WTC11 (cell line): ENCODE measurements at regions not wholly inside any gene's neighbourhood (a gene's known extent, or its start where the extent isn't known, plus 50 kb on each side); places are given as distances from the start of the nearest gene placed in this dataset.

Source experiments
- ATAC-seq: fragments of 200-7000 bp; cut with Tn5 transposase; 2 replicates; pipeline ENCODE4 v1.10.0; 2021; ENCODE audit warnings: mild to moderate bottlenecking, moderate library complexity
- CTCF ChIA-PET: fragments of 300-600 bp; sonication (Branson Sonifier 250); formaldehyde crosslinking; loops from one replicate; lab custom pipeline; 2021; ENCODE audit warnings: antibody characterized with exemption; lab: Charles Lee
- POLR2A ChIA-PET: fragments of 350-600 bp; sonication (Branson Sonifier 250); formaldehyde crosslinking; loops from one replicate; lab custom pipeline; 2021; ENCODE audit warnings: antibody characterized with exemption; lab: Charles Lee
- DNase-seq: peaks from one replicate; pipeline ENCODE4 v3.0.0; 2021; ENCODE audit warnings: low spot score
- H3K27ac Mint-ChIP-seq: 2 replicates; pipeline ENCODE4 v1.8.0; 2021; ENCODE audit warnings: mixed read lengths
- H3K27me3 Mint-ChIP-seq: 2 replicates; pipeline ENCODE4 v1.8.0; 2021; ENCODE audit warnings: low read depth, mild to moderate bottlenecking, moderate library complexity, mixed read lengths
- H3K36me3 Mint-ChIP-seq: 2 replicates; pipeline ENCODE4 v1.8.0; 2021; ENCODE audit warnings: mixed read lengths
- H3K4me1 Mint-ChIP-seq: 2 replicates; pipeline ENCODE4 v1.8.0; 2022; ENCODE audit warnings: mixed read lengths
- H3K4me3 Mint-ChIP-seq: 2 replicates; pipeline ENCODE4 v1.8.0; 2021; ENCODE audit warnings: mild to moderate bottlenecking, moderate library complexity, mixed read lengths
- H3K9me3 Mint-ChIP-seq: 2 replicates; pipeline ENCODE4 v1.8.0; 2021; ENCODE audit warnings: mixed read lengths
- CBFB ChIP-seq: sonication (generic); formaldehyde crosslinking; IDR thresholded peaks from 2 replicates; pipeline ENCODE4 v1.8.1; 2022; ENCODE audit warnings: mild to moderate bottlenecking, low read depth, missing genetic modification reagents
- CREB1 ChIP-seq: sonication (generic); formaldehyde crosslinking; IDR thresholded peaks from 2 replicates; pipeline ENCODE4 v1.8.0; 2023; ENCODE audit warnings: mild to moderate bottlenecking, missing genetic modification reagents
- CREM ChIP-seq: sonication (generic); formaldehyde crosslinking; IDR thresholded peaks from 2 replicates; pipeline ENCODE4 v1.8.1; 2022; ENCODE audit warnings: mild to moderate bottlenecking, missing genetic modification reagents, moderate library complexity
- ELF4 ChIP-seq: sonication (generic); formaldehyde crosslinking; IDR thresholded peaks from 2 replicates; pipeline ENCODE4 v1.8.1; 2022; ENCODE audit warnings: low read depth, mild to moderate bottlenecking, moderate library complexity, missing genetic modification reagents
- EMX1 ChIP-seq: fragments of 250-450 bp; sonication (Bioruptor Pico); IDR thresholded peaks from 2 replicates; pipeline ENCODE4 v1.8.0; 2021; ENCODE audit warnings: mild to moderate bottlenecking
- FOXP1 ChIP-seq: sonication (generic); formaldehyde crosslinking; IDR thresholded peaks from 2 replicates; pipeline ENCODE4 v1.8.0; 2022; ENCODE audit warnings: missing genetic modification reagents, mild to moderate bottlenecking, moderate library complexity, borderline replicate concordance
- GRHL2 ChIP-seq: fragments of 250-450 bp; sonication (Bioruptor Pico); IDR thresholded peaks from 2 replicates; pipeline ENCODE4 v1.8.0; 2022; ENCODE audit warnings: mild to moderate bottlenecking, moderate library complexity; ENCODE audit not compliant: insufficient replicate concordance, severe bottlenecking
- JUN ChIP-seq: sonication (generic); formaldehyde crosslinking; IDR thresholded peaks from 2 replicates; pipeline ENCODE4 v1.8.0; 2023; ENCODE audit warnings: mild to moderate bottlenecking, missing genetic modification reagents
- KAT7 ChIP-seq: sonication (generic); formaldehyde crosslinking; IDR thresholded peaks from 2 replicates; pipeline ENCODE4 v1.8.1; 2023; ENCODE audit warnings: missing genetic modification reagents, mild to moderate bottlenecking, borderline replicate concordance
- NFE2L1 ChIP-seq: sonication (generic); formaldehyde crosslinking; IDR thresholded peaks from 2 replicates; pipeline ENCODE4 v1.8.1; 2023; ENCODE audit warnings: missing genetic modification reagents
- NR2C2 ChIP-seq: sonication (generic); formaldehyde crosslinking; IDR thresholded peaks from 2 replicates; pipeline ENCODE4 v1.8.0; 2022; ENCODE audit warnings: mild to moderate bottlenecking, missing genetic modification reagents
- NR3C1 ChIP-seq: sonication (generic); formaldehyde crosslinking; conservative IDR thresholded peaks from 2 replicates; pipeline ENCODE4 v1.8.1; 2023; ENCODE audit warnings: low read depth, mild to moderate bottlenecking, missing genetic modification reagents
- OVOL2 ChIP-seq: fragments of 250-450 bp; sonication (Bioruptor Pico); IDR thresholded peaks from 2 replicates; pipeline ENCODE4 v1.9.0; 2021; ENCODE audit warnings: mild to moderate bottlenecking, borderline replicate concordance
- SOX15 ChIP-seq: fragments of 250-450 bp; sonication (Bioruptor Pico); IDR thresholded peaks from 2 replicates; pipeline ENCODE4 v1.9.0; 2021; ENCODE audit warnings: mild to moderate bottlenecking
- SP1 ChIP-seq: sonication (generic); formaldehyde crosslinking; conservative IDR thresholded peaks from 2 replicates; pipeline ENCODE4 v1.8.1; 2022; ENCODE audit warnings: missing genetic modification reagents
- TEAD4 ChIP-seq: sonication (generic); formaldehyde crosslinking; IDR thresholded peaks from 2 replicates; pipeline ENCODE4 v1.8.0; 2022; ENCODE audit warnings: mild to moderate bottlenecking, missing genetic modification reagents
- ZNF219 ChIP-seq: sonication (generic); formaldehyde crosslinking; IDR thresholded peaks from 2 replicates; pipeline ENCODE4 v1.8.0; 2023; ENCODE audit warnings: missing genetic modification reagents, mild to moderate bottlenecking, borderline replicate concordance
- ZNF232 ChIP-seq: sonication (generic); formaldehyde crosslinking; IDR thresholded peaks from 2 replicates; pipeline ENCODE4 v1.8.0; 2022; ENCODE audit warnings: mild to moderate bottlenecking, missing genetic modification reagents
- ZNF317 ChIP-seq: sonication (generic); formaldehyde crosslinking; IDR thresholded peaks from 2 replicates; pipeline ENCODE4 v1.8.1; 2023; ENCODE audit warnings: low read depth, mild to moderate bottlenecking, moderate library complexity, missing genetic modification reagents, borderline replicate concordance
- ZNF423 ChIP-seq: fragments of 250-450 bp; sonication (Bioruptor Pico); IDR thresholded peaks from 2 replicates; pipeline ENCODE4 v2.1.2; 2022; ENCODE audit warnings: mild to moderate bottlenecking, moderate library complexity
- ZNF671 ChIP-seq: fragments of 250-450 bp; sonication (Bioruptor Pico); IDR thresholded peaks from 2 replicates; pipeline ENCODE4 v1.8.0; 2021; ENCODE audit warnings: mild to moderate bottlenecking
- TF ChIP-seq, protein P1 (sequence below): sonication (generic); formaldehyde crosslinking; IDR thresholded peaks from 2 replicates; pipeline ENCODE4 v1.8.1; 2023; ENCODE audit warnings: mild to moderate bottlenecking, missing genetic modification reagents, moderate library complexity
- TF ChIP-seq, protein P2 (sequence below): fragments of 250-450 bp; sonication (Bioruptor Pico); IDR thresholded peaks from 2 replicates; pipeline ENCODE4 v1.8.0; 2021; ENCODE audit warnings: mild to moderate bottlenecking
- TF ChIP-seq, protein P3 (sequence below): sonication (generic); formaldehyde crosslinking; IDR thresholded peaks from 2 replicates; pipeline ENCODE4 v1.8.1; 2022; ENCODE audit warnings: mild to moderate bottlenecking, missing genetic modification reagents, moderate library complexity, borderline replicate concordance
- TF ChIP-seq, protein P4 (sequence below): sonication (generic); formaldehyde crosslinking; IDR thresholded peaks from 2 replicates; pipeline ENCODE4 v1.8.0; 2022; ENCODE audit warnings: mild to moderate bottlenecking, missing genetic modification reagents
- TF ChIP-seq, protein P5 (sequence below): sonication (generic); formaldehyde crosslinking; IDR thresholded peaks from 2 replicates; pipeline ENCODE4 v1.8.0; 2022; ENCODE audit warnings: mild to moderate bottlenecking, missing genetic modification reagents
- TF ChIP-seq, protein P6 (sequence below): sonication (generic); formaldehyde crosslinking; IDR thresholded peaks from 2 replicates; pipeline ENCODE4 v1.8.1; 2022; ENCODE audit warnings: low read depth, mild to moderate bottlenecking, moderate library complexity, missing genetic modification reagents, borderline replicate concordance

DNA sequence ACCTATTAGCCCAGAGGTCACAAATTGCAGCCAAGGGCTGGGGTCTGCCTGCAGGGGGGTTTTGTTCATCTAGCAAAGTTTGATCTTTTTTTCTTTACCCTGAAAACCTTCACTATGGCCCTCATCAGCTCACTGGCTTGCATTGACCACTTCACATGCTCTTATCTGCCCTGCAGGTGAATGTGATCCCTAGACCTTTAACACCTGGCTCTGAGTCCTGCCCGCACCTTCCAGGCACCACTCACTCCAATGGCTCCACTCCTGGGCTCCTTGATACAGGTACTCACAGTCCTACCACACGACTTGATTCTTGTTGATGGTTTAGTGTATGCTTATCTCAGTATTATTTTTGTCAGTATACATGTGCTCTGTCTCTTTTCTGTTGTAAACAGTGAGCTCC, 92.5 kb downstream of the FEM1C start:
- Mint-ChIP-seq H3K27ac (no peak overlapping the region), H3K27me3 (no peaks in the 10 kb centered on the region; the same call in 1 of the 2 replicates), H3K4me1 (peaks cover 7% of the 10 kb centered on the region), H3K36me3 (no peaks in the 10 kb centered on the region), H3K9me3 (peaks cover 10% of the 10 kb centered on the region), H3K4me3 (no peak overlapping the region)
- ATAC-seq = no peak; the same call in 1 of the 2 replicates
- POLR2A ChIA-PET = no interaction called here
- no peak for DNase-seq
- TF ChIP-seq, protein P1, sequence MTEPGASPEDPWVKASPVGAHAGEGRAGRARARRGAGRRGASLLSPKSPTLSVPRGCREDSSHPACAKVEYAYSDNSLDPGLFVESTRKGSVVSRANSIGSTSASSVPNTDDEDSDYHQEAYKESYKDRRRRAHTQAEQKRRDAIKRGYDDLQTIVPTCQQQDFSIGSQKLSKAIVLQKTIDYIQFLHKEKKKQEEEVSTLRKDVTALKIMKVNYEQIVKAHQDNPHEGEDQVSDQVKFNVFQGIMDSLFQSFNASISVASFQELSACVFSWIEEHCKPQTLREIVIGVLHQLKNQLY (CRISPR knock-in tag) = no peak
- TF ChIP-seq, protein P2, sequence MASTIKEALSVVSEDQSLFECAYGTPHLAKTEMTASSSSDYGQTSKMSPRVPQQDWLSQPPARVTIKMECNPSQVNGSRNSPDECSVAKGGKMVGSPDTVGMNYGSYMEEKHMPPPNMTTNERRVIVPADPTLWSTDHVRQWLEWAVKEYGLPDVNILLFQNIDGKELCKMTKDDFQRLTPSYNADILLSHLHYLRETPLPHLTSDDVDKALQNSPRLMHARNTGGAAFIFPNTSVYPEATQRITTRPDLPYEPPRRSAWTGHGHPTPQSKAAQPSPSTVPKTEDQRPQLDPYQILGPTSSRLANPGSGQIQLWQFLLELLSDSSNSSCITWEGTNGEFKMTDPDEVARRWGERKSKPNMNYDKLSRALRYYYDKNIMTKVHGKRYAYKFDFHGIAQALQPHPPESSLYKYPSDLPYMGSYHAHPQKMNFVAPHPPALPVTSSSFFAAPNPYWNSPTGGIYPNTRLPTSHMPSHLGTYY (CRISPR knock-in tag) = no peak
- TF ChIP-seq ZNF423 (CRISPR knock-in tag) (no peak), SOX15 (CRISPR knock-in tag) (no peak), TEAD4 (CRISPR knock-in tag) (no peak), NR2C2 (CRISPR knock-in tag) (no peak), ZNF671 (CRISPR knock-in tag) (no peak), CREB1 (CRISPR knock-in tag) (no peak), KAT7 (CRISPR knock-in tag) (no peak), JUN (CRISPR knock-in tag) (no peak), ZNF232 (CRISPR knock-in tag) (no peak), SP1 (CRISPR knock-in tag) (no peak), CREM (CRISPR knock-in tag) (no peak)
- TF ChIP-seq, protein P3, sequence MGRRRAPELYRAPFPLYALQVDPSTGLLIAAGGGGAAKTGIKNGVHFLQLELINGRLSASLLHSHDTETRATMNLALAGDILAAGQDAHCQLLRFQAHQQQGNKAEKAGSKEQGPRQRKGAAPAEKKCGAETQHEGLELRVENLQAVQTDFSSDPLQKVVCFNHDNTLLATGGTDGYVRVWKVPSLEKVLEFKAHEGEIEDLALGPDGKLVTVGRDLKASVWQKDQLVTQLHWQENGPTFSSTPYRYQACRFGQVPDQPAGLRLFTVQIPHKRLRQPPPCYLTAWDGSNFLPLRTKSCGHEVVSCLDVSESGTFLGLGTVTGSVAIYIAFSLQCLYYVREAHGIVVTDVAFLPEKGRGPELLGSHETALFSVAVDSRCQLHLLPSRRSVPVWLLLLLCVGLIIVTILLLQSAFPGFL (CRISPR knock-in tag) = no peak
- TF ChIP-seq, protein P4, sequence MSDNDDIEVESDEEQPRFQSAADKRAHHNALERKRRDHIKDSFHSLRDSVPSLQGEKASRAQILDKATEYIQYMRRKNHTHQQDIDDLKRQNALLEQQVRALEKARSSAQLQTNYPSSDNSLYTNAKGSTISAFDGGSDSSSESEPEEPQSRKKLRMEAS (CRISPR knock-in tag) = no peak
- CTCF ChIA-PET = no interaction called here

DNA sequence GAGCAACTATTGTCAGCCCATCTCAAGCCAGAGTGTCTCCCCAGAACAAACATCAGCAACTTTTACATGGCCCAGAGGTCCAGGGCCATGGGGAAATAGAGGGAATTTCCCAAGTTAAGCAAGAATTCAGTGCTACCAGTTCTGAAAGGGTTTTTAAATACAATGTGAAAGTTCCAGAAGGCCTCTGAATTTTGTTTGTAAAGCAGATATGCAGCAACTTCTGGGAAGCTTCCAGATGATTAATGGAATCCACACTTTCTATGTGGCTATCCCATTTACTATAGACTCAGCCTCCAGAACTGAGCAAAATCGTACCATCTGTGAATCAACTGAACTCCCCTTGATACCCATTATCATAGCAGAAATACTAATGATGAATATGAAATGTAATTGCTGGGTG, 93.8 kb downstream of the FEM1C start:
- ATAC-seq (no peak), DNase-seq (no peak)
- CTCF ChIA-PET = no interaction called here
- Mint-ChIP-seq H3K4me1 (peaks cover 7% of the 10 kb centered on the region), H3K36me3 (no peaks in the 10 kb centered on the region), H3K4me3 (no peak overlapping the region), H3K27me3 (no peaks in the 10 kb centered on the region; the same call in 1 of the 2 replicates), H3K9me3 (peaks cover 17% of the 10 kb centered on the region), H3K27ac (no peak overlapping the region)
- POLR2A ChIA-PET = no interaction called here
- no peak for TF ChIP-seq ZNF317 (CRISPR knock-in tag)
- TF ChIP-seq NR3C1 (CRISPR knock-in tag) = no peak
- TF ChIP-seq, protein P1 (CRISPR knock-in tag) = no peak
- no peak for TF ChIP-seq GRHL2 (CRISPR knock-in tag)
- TF ChIP-seq ZNF219 (CRISPR knock-in tag) = no peak
- no peak for TF ChIP-seq ELF4 (CRISPR knock-in tag)
- TF ChIP-seq EMX1 (CRISPR knock-in tag) = no peak
- no peak for TF ChIP-seq KAT7 (CRISPR knock-in tag)
- TF ChIP-seq, protein P5, sequence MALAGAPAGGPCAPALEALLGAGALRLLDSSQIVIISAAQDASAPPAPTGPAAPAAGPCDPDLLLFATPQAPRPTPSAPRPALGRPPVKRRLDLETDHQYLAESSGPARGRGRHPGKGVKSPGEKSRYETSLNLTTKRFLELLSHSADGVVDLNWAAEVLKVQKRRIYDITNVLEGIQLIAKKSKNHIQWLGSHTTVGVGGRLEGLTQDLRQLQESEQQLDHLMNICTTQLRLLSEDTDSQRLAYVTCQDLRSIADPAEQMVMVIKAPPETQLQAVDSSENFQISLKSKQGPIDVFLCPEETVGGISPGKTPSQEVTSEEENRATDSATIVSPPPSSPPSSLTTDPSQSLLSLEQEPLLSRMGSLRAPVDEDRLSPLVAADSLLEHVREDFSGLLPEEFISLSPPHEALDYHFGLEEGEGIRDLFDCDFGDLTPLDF (CRISPR knock-in tag) = no peak
- no peak for TF ChIP-seq CBFB (CRISPR knock-in tag)
- TF ChIP-seq ZNF423 (CRISPR knock-in tag) = no peak
- TF ChIP-seq, protein P6, sequence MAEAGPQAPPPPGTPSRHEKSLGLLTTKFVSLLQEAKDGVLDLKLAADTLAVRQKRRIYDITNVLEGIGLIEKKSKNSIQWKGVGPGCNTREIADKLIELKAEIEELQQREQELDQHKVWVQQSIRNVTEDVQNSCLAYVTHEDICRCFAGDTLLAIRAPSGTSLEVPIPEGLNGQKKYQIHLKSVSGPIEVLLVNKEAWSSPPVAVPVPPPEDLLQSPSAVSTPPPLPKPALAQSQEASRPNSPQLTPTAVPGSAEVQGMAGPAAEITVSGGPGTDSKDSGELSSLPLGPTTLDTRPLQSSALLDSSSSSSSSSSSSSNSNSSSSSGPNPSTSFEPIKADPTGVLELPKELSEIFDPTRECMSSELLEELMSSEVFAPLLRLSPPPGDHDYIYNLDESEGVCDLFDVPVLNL (CRISPR knock-in tag) = no peak
- TF ChIP-seq, protein P3 (CRISPR knock-in tag) = no peak
- TF ChIP-seq NFE2L1 (CRISPR knock-in tag) = no peak
- no peak for TF ChIP-seq OVOL2
- no peak for TF ChIP-seq FOXP1 (CRISPR knock-in tag)
